ENCODE measurements at regions not wholly inside any gene's neighbourhood (a gene's known extent, or its start where the extent isn't known, plus 50 kb on each side); places are given as distances from the start of the nearest gene placed in this dataset.

DNA sequence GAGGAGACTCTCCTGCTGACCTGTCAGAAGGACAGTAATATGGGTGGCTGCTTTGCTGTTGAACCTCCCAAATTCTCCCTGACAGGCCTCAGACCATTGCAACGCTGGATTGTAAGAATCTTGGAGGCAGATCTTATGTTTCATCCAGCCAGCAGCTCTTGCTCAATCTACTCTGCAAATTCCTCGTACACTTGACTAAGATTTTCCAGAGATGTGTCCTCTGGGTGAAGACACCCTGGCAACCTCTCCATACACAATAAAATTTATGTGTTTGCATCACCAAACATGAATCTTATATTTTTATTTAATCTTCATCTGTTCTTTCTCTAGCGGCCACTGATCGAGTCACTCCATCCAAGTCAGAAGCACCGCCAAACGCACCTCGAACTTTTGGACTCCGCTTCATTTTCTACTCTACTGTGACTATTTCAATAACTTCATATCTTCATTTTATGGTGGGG is 623.1 kb downstream of the ACTR3B start:
- TF ChIP-seq EP300 (IDR thresholded peaks at IDR 0.05; ENCODE audit: borderline replicate concordance) = no peak
- TF ChIP-seq, protein P1, sequence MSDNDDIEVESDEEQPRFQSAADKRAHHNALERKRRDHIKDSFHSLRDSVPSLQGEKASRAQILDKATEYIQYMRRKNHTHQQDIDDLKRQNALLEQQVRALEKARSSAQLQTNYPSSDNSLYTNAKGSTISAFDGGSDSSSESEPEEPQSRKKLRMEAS (IDR thresholded peaks at IDR 0.05) = no peak
- TF ChIP-seq, protein P2, sequence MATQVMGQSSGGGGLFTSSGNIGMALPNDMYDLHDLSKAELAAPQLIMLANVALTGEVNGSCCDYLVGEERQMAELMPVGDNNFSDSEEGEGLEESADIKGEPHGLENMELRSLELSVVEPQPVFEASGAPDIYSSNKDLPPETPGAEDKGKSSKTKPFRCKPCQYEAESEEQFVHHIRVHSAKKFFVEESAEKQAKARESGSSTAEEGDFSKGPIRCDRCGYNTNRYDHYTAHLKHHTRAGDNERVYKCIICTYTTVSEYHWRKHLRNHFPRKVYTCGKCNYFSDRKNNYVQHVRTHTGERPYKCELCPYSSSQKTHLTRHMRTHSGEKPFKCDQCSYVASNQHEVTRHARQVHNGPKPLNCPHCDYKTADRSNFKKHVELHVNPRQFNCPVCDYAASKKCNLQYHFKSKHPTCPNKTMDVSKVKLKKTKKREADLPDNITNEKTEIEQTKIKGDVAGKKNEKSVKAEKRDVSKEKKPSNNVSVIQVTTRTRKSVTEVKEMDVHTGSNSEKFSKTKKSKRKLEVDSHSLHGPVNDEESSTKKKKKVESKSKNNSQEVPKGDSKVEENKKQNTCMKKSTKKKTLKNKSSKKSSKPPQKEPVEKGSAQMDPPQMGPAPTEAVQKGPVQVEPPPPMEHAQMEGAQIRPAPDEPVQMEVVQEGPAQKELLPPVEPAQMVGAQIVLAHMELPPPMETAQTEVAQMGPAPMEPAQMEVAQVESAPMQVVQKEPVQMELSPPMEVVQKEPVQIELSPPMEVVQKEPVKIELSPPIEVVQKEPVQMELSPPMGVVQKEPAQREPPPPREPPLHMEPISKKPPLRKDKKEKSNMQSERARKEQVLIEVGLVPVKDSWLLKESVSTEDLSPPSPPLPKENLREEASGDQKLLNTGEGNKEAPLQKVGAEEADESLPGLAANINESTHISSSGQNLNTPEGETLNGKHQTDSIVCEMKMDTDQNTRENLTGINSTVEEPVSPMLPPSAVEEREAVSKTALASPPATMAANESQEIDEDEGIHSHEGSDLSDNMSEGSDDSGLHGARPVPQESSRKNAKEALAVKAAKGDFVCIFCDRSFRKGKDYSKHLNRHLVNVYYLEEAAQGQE (IDR thresholded peaks at IDR 0.05; ENCODE audit: low read depth) = no peak
- no peak for TF ChIP-seq CEBPB (IDR thresholded peaks at IDR 0.05)
